NCI-H345 treated with DMSO at 0.1 percent for 48 hours (cell line): ENCODE measurements at regions not wholly inside any gene's neighbourhood (a gene's known extent, or its start where the extent isn't known, plus 50 kb on each side); places are given as distances from the start of the nearest gene placed in this dataset.
"Not testable (repeated sequence)": the region's sequence is repeated elsewhere in the genome, so short reads cannot be mapped to it uniquely, and the experiment has no call there.

Experiments
- DNase-seq: peaks from one replicate; lab custom pipeline; 2025; ENCODE audit not compliant: unreplicated experiment; lab: John Stamatoyannopoulos, UW

- not testable (repeated sequence) for DNase-seq
Observed at GRCh38 chr17:20387549-20387948, 79.8 kb downstream of the LGALS9B start.

GRCh38 chr17:20381358-20382300 is 85.7 kb downstream of the LGALS9B start:
- peak; percentile 2 for DNase-seq

- DNase-seq: not testable (repeated sequence)
Observed at GRCh38 chr17:20380625-20381024, 86.7 kb downstream of the LGALS9B start.

- not testable (repeated sequence) for DNase-seq
Observed at GRCh38 chr17:20379251-20379650, 88.1 kb downstream of the LGALS9B start.

- not testable (repeated sequence) for DNase-seq
Observed at GRCh38 chr17:20376642-20377041, 90.7 kb downstream of the LGALS9B start.

- not testable (repeated sequence) for DNase-seq
Observed at GRCh38 chr17:20375745-20376144, 91.6 kb downstream of the LGALS9B start.
